Gastrocnemius medialis (tissue), 4 donors: ENCODE measurements at regions not wholly inside any gene's neighbourhood (a gene's known extent, or its start where the extent isn't known, plus 50 kb on each side); places are given as distances from the start of the nearest gene placed in this dataset.

ENCODE experiments used
- CTCF ChIP-seq, 5 experiments: fragments of 450-650 bp in 3 of 5; fragments of 200-600 bp in 2 of 5; sonication (generic) in 2 of 5; IDR thresholded peaks in 4 of 5; conservative IDR thresholded peaks in 1 of 5; 1 replicate in 4 of 5; 2 replicates in 1 of 5; pipeline ENCODE4 v1.5.1; 2016 to 2019; ENCODE audit warnings: antibody characterized with exemption in 5 of 5, mild to moderate bottlenecking in 3 of 5, moderate library complexity in 3 of 5
- POLR2A ChIP-seq, 2 donors: fragments of 450-650 bp; IDR thresholded peaks; one replicate each; pipeline ENCODE4 v1.6.1; 2017; ENCODE audit warnings: antibody characterized with exemption in 2 of 2, mild to moderate bottlenecking in 2 of 2, moderate library complexity in 2 of 2

- no peak for TF ChIP-seq CTCF (IDR thresholded peaks at IDR 0.05 in 4 of 5, conservative IDR thresholded peaks at IDR 0.05 in 1 of 5)
- TF ChIP-seq POLR2A (IDR thresholded peaks at IDR 0.05), result no peak
Observed at GRCh38 chr5:175032741-175033151, 308.4 kb downstream of the MSX2 start.
